ENCODE measurements at regions not wholly inside any gene's neighbourhood (a gene's known extent, or its start where the extent isn't known, plus 50 kb on each side); places are given as distances from the start of the nearest gene placed in this dataset.
"Not testable (repeated sequence)": the region's sequence is repeated elsewhere in the genome, so short reads cannot be mapped to it uniquely, and the experiment has no call there.

DNA sequence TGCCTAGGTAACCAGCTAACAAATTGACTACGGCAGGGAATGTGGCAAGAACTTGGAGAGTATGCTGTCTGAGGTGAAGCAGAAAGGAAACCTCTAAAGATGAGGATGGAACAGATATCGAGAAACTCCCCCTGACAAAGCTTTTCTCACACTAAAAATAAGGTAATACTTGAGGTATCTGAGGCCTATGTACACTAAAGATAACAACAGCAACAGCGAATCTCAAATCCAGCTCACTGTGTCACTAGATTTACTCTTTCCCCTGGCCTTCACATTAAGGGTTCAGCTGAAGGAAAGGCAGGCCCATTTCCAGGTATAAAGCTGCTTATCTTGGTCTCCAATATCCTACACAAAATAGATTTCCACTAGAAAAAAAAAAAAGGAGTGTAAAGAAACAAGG lies 518.0 kb downstream of the KCNT2 start:
- DNase-seq (ENCODE audit: low spot score): no peak

DNA sequence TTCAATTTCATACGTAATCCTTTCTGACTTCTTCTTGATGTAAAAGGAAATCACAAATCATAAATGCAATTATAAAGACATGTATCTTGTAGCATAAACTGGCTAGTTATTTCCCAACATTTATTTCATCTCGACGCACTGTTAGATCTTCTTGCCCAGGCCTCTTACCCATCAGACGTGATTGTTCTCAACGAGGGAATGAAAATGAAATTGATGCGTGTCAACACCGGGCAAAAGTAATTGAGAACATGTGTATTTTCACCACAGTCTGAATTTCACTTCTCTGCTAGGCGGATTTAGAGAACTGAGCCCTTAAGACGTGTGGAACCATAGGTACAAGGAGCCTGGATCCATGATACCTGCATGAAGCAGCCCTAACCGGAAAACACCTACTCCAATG lies 519.7 kb downstream of the KCNT2 start:
- DNase-seq (ENCODE audit: low spot score): no peak

DNA sequence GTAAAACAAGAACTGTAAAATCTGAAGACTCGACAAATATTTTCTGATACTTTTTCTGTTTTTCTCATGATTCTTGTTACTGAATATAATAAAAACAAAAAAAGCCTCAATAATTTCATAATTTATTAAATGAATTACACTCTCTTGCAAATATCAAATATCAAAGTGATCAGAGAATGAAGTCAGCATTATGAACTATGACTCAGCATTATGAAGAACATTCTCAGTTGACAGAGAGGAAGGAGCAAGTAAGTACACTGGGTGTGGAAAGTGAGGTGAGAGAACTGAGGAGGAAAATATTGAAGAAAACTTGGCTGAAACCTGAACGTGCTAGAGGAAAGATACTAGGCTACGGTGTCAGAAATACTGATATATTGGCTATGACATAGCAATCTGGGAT lies 529.5 kb downstream of the KCNT2 start:
- DNase-seq (ENCODE audit: low spot score): no peak

DNA sequence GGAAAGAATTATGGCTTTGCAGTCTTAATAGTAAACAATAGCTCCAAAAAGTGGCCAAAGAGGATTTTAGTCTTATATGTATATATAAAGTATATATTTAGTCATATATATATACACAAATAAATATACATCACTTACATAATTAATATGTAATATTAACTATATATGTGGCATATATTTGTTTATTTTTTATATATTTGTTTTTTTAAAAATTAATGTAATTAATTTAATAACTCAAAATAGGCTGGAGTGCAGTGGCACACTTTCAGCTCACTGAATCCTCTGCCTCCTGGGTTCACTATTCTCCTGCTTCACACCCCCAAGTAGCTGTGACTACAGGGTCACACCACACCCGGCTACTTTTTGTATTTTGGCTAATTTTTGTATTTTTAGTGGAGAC lies 532.6 kb downstream of the KCNT2 start:
- DNase-seq (ENCODE audit: low spot score): no peak

DNA sequence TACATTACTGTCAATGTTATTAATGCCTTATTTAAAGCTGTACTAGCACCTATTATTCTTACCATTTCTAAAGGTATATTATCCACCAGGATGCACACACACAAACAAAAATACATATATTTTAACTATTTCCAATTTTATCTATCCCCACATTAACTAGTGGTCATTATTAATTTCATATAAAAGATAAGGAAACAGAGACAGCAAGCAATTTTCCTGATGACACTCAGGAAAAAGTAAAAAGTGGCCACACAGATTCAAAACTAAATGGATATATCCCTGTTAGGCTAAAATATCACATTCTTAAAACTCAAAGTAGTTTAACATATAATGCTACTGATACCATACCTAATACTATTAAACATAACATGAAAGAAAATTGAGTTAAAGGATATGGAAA lies 534.1 kb downstream of the KCNT2 start:
- no peak for DNase-seq (ENCODE audit: low spot score)

DNA sequence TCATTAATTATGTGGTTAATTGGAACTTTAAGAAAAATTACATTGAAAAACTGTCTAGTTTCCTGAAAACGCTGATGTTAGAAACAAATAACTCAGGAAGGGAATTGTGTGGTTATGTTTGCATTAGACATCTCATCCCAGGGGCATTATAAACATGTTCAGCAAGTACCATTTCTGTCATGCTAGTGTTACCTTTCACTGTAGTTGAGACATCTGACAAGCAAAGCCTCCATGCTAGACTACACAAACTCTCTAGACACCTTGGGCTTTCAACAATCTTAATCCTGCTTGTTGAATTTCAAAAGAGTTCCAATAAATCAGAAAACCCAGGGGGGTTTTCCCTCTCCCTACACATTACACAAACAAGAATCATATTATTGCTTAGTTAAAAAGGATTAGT lies 536.8 kb downstream of the KCNT2 start:
- no peak for DNase-seq (ENCODE audit: low spot score)

DNA sequence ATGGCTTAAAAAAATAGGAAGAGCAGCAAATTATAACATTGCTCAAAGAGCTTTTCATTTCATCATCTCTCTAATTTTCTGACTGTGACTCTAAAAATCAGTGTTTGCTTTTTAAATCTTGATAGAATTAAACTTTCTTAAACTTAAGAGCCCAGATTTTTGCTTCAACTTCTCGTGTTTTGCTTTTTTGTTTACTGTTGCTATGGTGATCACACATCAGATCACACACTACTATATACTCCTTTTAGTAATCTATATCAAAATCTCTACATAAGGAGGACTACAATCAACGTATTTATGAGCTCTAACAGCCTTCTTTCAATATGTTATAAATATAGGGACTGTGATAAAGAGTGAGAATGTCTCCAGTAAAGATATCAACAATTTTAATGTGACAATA lies 537.3 kb downstream of the KCNT2 start:
- DNase-seq (ENCODE audit: low spot score): no peak

DNA sequence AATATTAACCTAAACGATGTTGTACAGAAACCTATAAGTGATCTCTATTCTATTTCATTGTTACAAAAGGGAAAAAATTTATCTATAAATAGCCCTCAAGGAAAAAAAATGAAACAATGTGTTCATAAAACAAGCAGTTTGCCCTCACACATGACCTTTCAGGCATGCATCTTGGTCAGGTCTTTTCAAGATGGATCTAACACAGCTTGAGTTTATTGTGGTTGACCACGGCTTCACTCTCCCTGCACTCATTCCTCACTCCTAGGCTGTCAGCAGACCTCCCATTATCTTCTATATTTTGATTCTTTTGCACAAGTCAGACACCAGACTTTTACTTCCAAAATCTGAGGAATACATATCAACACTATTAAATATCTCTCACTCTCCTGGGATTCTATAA lies 544.3 kb downstream of the KCNT2 start:
- DNase-seq (ENCODE audit: low spot score): peak; percentile 2

DNA sequence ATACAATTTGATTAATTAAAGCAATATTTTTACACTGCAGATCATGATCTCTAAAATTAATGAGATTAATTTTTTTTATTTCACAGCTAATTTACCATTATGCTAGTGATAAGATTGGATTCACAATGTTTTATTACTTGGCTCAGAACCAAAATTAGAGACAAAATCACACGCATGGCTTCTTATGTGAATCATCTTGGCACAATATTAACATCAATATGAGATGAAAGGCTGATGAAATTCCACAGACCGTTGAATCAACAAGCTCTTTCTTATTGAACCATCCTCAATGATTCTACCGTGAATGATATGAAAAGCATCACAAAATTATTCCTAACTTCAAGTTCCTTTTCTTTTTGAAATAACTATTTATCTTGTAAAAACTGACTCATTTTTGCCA lies 544.9 kb downstream of the KCNT2 start:
- peak; percentile 8 for DNase-seq (ENCODE audit: low spot score)

DNA sequence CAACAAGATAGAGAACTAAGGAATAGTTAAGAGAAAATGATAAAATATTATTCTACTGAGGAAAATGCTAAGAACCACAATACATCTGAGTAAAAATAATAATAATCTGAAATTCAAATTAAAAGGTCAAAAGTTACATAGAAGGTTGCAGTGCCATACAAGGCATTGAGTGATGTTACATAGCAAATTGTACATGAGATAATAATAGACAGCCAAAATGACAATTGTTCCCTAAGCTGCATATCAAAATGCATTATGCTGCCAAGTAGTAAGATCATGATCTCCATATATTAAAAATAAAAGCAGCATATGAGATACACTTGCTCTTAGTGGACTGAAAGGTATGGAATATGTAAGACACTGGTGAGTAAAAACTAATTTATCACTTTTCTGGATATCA lies 547.7 kb downstream of the KCNT2 start:
- DNase-seq (ENCODE audit: low spot score): no peak

DNA sequence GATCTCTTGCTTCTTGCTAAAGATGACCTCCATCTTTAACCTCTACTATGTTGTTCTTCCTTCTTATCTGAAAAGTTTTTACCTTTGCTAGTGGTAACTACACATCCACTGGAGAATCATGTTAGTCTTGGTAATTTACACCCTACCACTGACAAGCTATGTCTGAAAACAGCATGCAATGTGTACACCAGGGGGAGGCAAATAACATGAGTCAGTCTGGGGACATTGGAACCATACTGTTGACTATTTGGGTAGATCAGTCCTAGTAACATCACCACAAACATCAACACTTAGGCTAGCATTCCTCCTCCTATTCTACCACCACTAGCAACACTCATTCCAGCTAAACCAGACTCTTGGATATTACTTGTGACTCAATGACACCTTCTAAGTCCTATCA lies 549.0 kb downstream of the KCNT2 start:
- no peak for DNase-seq (ENCODE audit: low spot score)

DNA sequence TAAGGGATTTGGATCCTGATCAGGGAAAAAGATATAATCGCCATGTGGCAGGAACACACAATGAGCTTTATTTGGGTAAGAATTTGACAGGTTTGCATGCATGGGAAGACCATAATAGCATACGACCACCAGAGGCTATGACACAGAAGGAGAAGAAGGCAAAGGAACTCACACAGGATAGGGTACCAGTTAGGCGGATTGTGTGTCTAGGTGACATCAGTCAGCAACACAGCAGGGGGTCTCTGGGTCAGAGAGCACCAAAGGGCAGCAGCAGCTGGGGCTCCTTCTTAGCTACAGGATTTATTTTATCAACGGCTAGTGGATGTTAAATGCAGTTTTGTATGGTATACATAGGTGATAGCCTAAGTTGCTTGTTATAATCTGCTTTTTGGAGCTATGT lies 551.3 kb downstream of the KCNT2 start:
- no peak for DNase-seq (ENCODE audit: low spot score)

DNA sequence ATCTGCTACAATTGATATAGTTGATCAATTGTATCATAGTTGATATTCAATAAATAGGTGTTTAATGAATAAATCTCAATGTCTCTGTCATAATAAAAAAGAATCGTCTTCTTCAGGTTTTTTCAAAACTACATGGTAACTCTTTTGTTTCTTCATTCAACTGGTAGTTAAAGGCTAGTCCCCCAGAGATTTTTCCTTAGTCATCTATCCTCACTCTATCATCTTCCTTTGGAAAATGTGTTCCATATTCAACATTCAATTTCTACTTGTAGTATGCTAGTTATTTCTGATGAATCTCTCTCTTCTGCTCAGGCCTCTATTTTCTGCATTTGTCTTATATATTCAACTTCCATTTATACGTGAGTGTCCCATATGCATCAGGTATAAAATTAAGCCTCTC lies 558.8 kb downstream of the KCNT2 start:
- no peak for DNase-seq (ENCODE audit: low spot score)

DNA sequence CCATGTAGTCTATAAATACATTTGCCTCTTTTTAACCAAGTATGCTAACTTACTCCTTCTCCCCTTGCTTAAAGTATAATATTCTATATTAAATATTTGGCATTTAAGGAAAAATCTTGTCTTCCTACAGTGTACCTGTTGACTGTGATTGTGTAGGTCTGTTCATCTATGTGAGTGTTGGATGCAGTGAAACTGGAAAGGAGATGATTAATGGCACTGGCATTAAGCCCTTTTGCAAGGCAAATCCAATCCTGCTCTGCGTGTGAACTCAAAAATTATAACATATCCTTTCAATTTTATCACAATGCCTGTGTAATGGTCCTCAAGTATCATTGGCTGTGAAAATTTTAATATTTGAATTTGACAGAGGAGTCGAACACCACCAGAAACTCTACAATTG lies 565.0 kb downstream of the KCNT2 start:
- DNase-seq (ENCODE audit: low spot score): no peak

DNA sequence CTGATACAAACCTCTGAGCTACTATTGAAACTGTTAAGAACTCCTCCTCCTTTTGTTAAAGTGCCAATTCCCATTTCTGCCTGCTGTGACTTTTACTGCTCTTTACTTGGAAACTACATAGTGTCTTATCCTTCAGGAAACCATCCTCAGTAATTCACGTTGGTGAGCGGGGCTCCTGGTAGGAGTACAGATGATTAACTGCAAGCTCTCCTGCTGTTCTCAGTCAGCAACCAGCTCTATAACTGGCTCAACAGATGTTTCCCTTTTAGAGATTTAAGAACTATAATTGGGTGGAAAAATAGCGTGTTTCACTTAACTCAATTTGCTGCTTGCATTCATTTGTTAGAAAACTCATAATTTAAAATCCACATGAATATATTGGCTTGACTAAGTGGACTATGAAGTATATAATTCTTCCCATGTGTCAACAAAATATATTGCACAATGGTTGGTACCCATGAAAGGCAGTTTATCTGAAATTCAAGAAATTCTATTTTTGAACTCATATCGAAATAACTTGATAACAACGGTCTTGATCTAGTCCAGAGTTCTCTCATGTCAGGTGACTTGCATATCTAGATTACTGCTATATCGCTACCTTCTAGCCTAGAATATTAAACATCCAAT lies 574.0 kb downstream of the KCNT2 start:
- DNase-seq (ENCODE audit: low spot score): no peak

DNA sequence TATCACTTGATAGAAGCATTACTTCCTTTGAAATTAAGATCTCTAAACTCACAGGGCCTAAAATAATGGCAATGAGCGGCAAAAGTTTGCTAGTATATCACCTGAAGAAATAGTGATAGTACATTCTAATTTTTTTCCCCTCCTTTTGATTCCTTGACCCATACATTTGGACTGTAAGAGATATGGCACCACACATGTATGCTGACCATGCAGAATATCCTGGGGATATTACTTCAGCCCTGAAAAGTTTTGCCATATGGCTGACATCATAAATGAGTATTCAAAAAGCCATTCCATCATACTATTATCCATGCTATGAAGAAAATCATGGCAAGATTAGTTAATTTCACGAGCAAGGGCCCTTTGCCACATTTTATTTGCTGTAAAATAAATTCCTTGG lies 576.9 kb downstream of the KCNT2 start:
- not testable (repeated sequence) for DNase-seq (ENCODE audit: low spot score)

DNA sequence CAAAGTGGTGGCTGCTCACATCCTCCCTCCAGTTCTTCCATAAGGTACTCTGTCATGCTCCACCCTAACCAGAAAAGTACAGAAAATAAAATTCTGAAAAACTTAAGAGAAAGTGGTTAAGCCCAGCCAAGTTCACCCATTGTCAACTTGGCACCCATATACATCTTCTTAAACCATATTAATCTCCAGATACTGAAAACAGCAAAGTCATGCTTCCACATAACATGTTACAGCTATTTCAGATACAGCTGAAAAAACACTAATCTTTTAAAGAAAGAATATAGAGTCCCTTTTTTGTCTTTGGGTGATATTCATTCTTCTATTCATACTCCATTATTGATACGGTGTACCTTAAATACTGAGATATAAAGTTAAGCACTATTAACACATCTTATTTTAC lies 577.8 kb downstream of the KCNT2 start:
- no peak for DNase-seq (ENCODE audit: low spot score)

DNA sequence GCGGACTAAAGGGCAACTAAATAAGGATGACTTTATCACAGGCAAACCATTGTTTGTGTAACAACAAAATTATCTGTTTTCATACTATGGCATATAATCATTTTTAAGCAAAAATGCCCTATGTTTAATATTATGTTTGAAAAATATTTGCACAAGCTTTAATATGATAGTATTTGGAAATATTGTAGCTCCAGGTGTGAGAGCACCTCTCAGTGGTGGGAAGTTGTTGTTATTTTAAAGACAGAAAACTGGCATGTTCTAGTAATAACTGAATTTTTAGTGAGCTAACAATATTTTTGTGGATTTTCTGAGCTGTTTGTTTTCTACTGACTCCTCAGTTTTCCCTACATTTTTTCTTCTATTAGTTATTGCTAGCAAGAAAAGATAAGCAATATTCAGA lies 578.8 kb downstream of the KCNT2 start:
- no peak for DNase-seq (ENCODE audit: low spot score)

DNA sequence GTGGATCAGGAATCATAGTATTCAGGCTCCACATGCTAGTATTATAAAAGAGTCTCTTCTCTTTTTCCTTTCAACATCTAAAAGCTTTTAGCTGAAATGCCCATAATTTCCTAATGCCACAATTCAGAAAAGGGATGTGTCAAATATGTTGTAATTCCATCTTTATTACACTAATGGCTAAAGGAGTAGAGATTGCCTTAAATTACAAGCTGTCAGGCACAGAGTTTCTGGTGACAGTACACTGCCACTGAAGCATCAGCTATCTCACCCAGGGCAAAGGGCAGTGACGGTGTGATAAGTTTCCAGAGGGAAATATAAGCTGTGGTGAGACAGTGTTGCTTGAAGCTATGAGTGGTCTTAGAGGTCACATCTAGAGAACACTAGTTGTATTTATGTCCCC lies 581.1 kb downstream of the KCNT2 start:
- DNase-seq (ENCODE audit: low spot score): no peak

DNA sequence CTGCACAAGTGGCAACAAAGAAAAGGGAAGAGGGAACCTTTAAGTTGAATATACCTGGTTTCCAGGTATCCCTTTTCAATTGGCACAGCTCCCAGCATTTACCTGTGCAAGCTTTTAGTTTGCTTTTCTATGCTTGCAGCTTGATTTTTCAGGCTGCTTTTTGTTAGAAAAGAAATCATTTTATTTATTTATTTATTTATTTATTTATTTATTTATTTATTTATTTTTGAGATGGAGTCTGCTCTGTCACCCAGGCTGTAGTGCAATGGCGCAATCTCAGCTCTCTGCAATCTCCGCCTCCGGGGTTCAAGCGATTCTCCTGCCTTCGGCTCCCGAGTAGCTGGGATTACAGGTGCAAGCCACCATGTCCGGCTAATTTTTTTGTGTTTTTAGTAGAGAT lies 587.1 kb downstream of the KCNT2 start:
- DNase-seq (ENCODE audit: low spot score): not testable (repeated sequence)

DNA sequence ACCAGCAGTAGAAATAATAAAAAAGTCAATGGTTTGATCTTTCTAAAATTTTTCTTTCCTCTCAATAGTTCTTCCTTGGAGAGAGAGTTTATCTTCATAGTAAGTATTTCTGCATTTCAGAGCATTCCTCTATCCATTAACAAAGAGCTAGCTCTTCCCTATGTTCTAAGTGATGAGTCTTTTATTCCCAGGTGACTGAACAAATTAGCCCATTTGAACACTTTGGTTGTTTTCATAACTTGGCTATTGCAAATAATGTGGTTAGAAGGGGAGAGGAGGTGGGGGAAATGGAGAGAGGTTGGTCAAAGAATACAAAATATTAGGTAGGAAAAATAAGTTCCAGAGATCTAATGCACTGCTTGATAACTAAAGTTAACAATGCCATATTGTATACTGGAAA lies 598.9 kb downstream of the KCNT2 start:
- no peak for DNase-seq (ENCODE audit: low spot score)

DNA sequence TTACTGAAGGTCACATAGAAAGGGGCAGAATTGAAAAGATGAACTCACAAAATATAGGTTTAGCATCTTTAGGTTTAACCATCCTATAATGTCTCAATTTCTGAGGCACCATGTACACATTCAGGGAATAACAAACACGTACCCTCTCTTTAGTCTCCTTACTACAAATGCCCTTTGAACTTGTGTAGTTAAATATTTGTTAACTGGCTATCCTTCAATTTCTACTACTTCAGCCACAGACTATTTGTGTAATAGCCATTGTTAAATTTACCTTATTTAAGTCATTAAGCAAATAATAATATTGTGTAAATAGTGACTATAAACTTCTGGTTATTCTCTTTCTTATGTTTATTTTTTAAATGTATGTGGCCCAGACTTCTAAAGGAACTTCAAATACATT lies 600.5 kb downstream of the KCNT2 start:
- DNase-seq (ENCODE audit: low spot score): no peak

DNA sequence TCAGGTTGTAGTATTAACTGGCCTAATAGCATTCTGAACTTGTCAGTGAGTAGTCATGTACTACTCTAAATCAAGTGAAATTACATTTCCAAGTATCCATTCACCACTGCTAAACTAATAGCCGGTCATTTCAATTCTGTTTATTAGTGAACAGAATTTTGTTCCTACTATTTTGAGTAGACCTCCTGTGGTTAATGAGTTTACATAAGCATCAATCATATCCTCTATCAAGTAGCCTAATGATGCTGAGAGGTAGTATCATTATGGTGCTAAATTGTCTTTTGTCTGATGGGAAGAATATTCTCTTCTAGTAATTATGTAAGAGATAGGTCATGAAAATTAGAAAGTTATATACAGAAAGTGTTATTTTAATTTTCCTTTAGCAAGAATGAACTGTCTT lies 602.8 kb downstream of the KCNT2 start:
- DNase-seq (ENCODE audit: low spot score): no peak

DNA sequence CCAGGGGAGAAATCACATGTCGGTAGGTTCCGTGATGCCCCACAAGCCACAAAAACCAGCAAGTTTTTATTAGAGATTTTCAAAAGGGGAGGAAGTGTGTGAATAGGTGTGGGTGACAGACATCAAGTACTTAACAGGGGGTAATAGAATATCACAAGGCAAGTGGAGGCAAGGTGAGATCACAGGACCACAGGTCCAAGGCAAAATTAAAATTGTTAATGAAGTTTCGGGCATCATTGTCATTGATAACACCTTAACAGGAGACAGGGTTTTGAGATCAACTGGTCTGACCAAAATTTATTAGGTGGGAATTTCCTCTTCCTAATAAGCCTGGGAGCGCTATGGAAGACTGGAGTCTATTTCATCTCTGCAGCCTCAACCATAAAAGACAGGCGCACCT lies 603.9 kb downstream of the KCNT2 start:
- DNase-seq (ENCODE audit: low spot score): not testable (repeated sequence)

DNA sequence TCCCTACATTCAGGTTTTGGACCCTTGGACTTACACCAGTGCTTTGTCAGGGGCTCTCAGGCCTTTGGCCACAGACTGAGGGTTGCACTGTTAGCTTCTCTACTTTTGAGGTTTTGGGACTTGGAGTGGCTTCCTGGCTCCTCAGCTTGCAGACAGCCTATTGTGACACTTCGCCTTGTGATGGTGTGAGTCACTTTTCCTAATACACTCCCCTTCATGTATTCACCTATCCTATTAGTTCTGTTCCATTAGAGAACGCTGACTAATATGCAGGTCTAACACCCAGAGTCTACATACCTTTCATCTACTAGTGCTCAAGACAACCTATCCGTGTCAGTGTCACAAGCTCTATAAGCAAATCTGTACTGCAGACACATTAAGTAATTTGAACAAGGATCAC lies 605.3 kb downstream of the KCNT2 start:
- no peak for DNase-seq (ENCODE audit: low spot score)
